Testis (tissue), 2 donors: ENCODE measurements at regions not wholly inside any gene's neighbourhood (a gene's known extent, or its start where the extent isn't known, plus 50 kb on each side); places are given as distances from the start of the nearest gene placed in this dataset.

Experiments
- DNase-seq: peaks from one replicate; pipeline ENCODE4 v3.0.0-alpha.2; 2019
- H3K27ac ChIP-seq, 2 donors: fragments of 200-600 bp; sonication (generic); one replicate each; pipeline ENCODE4 v1.5.1; 2019
- H3K27me3 ChIP-seq: fragments of 200-600 bp; sonication (generic); one replicate; pipeline ENCODE4 v1.5.1; 2019
- H3K36me3 ChIP-seq: fragments of 200-600 bp; sonication (generic); one replicate; pipeline ENCODE4 v1.5.1; 2017; ENCODE audit warnings: low read depth; ENCODE audit errors: missing control alignments
- H3K4me1 ChIP-seq: fragments of 200-600 bp; sonication (generic); one replicate; pipeline ENCODE4 v1.5.1; 2019
- H3K4me3 ChIP-seq, 2 donors: fragments of 200-600 bp; sonication (generic); one replicate each; pipeline ENCODE4 v1.5.1; 2017 to 2019
- H3K9me3 ChIP-seq: fragments of 200-600 bp; sonication (generic); one replicate; pipeline ENCODE4 v1.5.1; 2017
- CTCF ChIP-seq, 3 experiments: fragments of 450-650 bp in 2 of 3; fragments of 200-600 bp in 1 of 3; sonication (generic) in 1 of 3; IDR thresholded peaks; one replicate each; pipeline ENCODE4 v1.5.1; 2016 to 2019; ENCODE audit warnings: antibody characterized with exemption in 3 of 3, mild to moderate bottlenecking in 2 of 3, moderate library complexity in 1 of 3
- POLR2A ChIP-seq: fragments of 450-650 bp; IDR thresholded peaks from one replicate; pipeline ENCODE4 v1.6.1; 2017; ENCODE audit warnings: antibody characterized with exemption, mild to moderate bottlenecking, moderate library complexity
- WGBS, 2 donors: methylation state at CpG; one replicate each; pipeline ENCODE4 v1.1.5; 2018; 5-methylcytosine and 5-hydroxymethylcytosine counted together
- intact Hi-C: fragments of 100-400 bp; cut with DNase I; formaldehyde crosslinking; loops from one replicate; pipeline ENCODE4 v1.15.1; 2023; ENCODE audit warnings: low total_unique reads

- no peak overlapping the region for H3K4me3 ChIP-seq
- no peaks in the 10 kb centered on the region for H3K36me3 ChIP-seq
- intact Hi-C loops = no loop called here
- no peaks in the 10 kb centered on the region for H3K4me1 ChIP-seq
- no peaks in the 10 kb centered on the region for H3K27me3 ChIP-seq
- H3K9me3 ChIP-seq = no peaks in the 10 kb centered on the region
- 78 to 85% methylated on average over 5 of the region's 5 CpGs for WGBS, 2 donors
- no peak overlapping the region for H3K27ac ChIP-seq
- TF ChIP-seq POLR2A = no peak
- no peak for TF ChIP-seq CTCF (IDR thresholded peaks at IDR 0.05)
- no peak for DNase-seq
These were observed 157.6 kb upstream of the CAMK1G start for GRCh38 chr1:209425959-209426358.

- WGBS, 2 donors = 46 to 67% methylated on average over 7 of the region's 7 CpGs
- H3K36me3 ChIP-seq = no peaks in the 10 kb centered on the region
- H3K9me3 ChIP-seq = no peaks in the 10 kb centered on the region
- no peak for DNase-seq
- no peak overlapping the region for H3K27ac ChIP-seq
- H3K27me3 ChIP-seq = no peaks in the 10 kb centered on the region
- TF ChIP-seq CTCF (IDR thresholded peaks at IDR 0.05) = no peak
- no peak for TF ChIP-seq POLR2A
- no peaks in the 10 kb centered on the region for H3K4me1 ChIP-seq
- intact Hi-C loops = no loop called here
- peak overlapping the region in 1 of 2 donors; percentile 31 for H3K4me3 ChIP-seq
These were observed 156.2 kb upstream of the CAMK1G start for GRCh38 chr1:209427277-209427676.

- H3K4me3 ChIP-seq = peak overlapping the region in 1 of 2 donors; percentile 31
- TF ChIP-seq POLR2A = no peak
- no peak for TF ChIP-seq CTCF (IDR thresholded peaks at IDR 0.05)
- intact Hi-C loops = no loop called here
- H3K27me3 ChIP-seq = no peaks in the 10 kb centered on the region
- no peak for DNase-seq
- no peaks in the 10 kb centered on the region for H3K9me3 ChIP-seq
- H3K36me3 ChIP-seq = no peaks in the 10 kb centered on the region
- H3K4me1 ChIP-seq = no peaks in the 10 kb centered on the region
- no peak overlapping the region for H3K27ac ChIP-seq
- 48 to 54% methylated on average over 9 of the region's 9 CpGs for WGBS, 2 donors
These were observed 155.7 kb upstream of the CAMK1G start for GRCh38 chr1:209427811-209428210.

- WGBS, 2 donors = 49 to 53% methylated on average over 10 of the region's 10 CpGs
- DNase-seq = no peak
- intact Hi-C loops = no loop called here
These were observed 155.1 kb upstream of the CAMK1G start for GRCh38 chr1:209428241-209428921.

More at GRCh38 chr1:209428241-209428921, 155.1 kb upstream of the CAMK1G start:
- Histone ChIP-seq H3K36me3 (no peaks in the 10 kb centered on the region), H3K9me3 (no peaks in the 10 kb centered on the region), H3K27ac (no peak overlapping the region), H3K4me3 (no peak overlapping the region), H3K4me1 (no peaks in the 10 kb centered on the region), H3K27me3 (no peaks in the 10 kb centered on the region)
- TF ChIP-seq POLR2A (no peak), CTCF (IDR thresholded peaks at IDR 0.05) (no peak)
